T-helper 1 cell treated with Interleukin-12 subunit alpha and Interleukin-12 subunit beta and Interleukin-4 antibody, amounts not matched to agents 30 ng/mL and 1 ng/mL, for 36 hours (primary cell): ENCODE measurements at regions not wholly inside any gene's neighbourhood (a gene's known extent, or its start where the extent isn't known, plus 50 kb on each side); places are given as distances from the start of the nearest gene placed in this dataset.
"Not testable (repeated sequence)": the region's sequence is repeated elsewhere in the genome, so short reads cannot be mapped to it uniquely, and the experiment has no call there.

Source experiments
- intact Hi-C: fragments of 100-400 bp; cut with micrococcal nuclease; formaldehyde crosslinking; loops from one replicate; pipeline ENCODE4 v1.15.1; 2024

DNA sequence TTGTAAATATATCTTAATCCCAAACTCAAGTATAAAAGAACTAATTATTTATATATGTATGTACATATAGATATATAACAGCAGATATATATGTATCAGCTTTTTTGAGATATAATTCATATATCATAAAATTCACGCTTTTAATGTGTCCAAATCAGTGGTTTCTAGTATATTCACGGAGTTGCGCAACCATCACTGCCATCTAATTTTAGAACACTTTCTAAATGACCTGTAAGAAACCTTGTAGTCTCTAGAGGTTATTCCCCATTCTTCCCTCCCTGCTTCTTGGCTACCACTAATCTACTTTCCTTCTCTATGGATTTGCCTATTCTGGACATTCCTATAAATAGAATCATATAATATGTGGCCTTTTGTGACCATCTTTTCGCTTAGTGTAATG, 163.5 kb upstream of the TCF4 start:
- intact Hi-C loops = no loop called here

GRCh38 chr18:55748227-55748738, 160.3 kb upstream of the TCF4 start:
- intact Hi-C loops = no loop called here

DNA sequence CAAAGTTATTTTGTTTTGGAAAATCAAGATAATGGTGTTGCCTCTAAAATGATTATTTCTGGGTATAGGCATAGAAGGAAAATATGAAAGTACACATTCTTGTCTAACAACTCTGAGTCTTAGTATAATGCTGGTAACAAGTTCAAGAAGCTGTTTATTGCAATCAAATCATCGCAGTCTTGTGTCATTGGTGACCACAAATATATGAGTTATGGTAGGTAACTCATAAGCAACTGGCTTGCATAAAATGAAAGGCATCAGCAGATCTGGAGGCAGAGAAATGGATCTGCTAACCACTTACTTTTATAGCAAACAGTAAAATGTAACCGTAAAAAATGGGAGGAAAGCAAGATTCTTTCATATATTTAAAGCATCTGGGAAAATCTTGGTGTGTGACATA, 156.2 kb upstream of the TCF4 start:
- intact Hi-C loops = no loop called here

DNA sequence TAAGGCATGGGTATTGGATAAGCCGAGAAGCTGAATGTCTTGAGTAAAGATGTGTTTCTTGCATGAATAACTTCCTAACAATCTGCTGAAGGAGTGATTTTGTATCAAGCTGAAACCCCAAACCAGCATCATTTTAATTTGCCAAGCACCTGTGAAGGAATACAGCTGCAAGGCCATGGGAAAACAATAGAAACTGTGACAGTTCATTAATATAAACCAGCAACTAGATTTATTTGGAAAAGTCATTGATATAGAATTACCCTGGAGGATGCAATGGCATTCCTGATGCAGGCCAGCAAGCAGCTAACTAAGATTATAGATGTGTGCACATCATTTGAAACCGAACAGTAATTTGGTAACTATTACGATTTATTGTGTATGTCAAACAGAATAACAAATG, 155.7 kb upstream of the TCF4 start:
- intact Hi-C loops = no loop called here

GRCh38 chr18:55743133-55743532, 155.1 kb upstream of the TCF4 start:
- intact Hi-C loops = no loop called here

DNA sequence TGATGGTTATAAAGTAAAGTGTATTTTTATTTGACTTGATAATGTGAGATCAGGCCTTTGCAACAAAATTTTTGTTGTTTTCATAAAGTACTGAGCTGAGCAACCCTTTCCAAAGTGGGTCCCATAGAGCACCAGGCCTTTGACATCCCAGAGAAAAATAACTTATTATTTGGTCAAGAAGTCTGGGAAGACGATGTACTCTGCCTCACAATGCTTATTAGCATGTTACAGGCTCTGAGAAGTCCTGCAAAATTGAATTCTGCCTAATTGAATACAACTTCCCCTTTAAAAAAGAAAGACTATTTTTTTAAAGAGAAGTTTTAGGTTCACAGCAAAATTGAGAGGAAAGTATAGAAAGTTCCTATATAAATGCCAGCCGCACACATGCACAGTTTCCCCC, 151.5 kb upstream of the TCF4 start:
- intact Hi-C loops = no loop called here

GRCh38 chr18:55738483-55739114, 150.6 kb upstream of the TCF4 start:
- intact Hi-C loops = no loop called here

GRCh38 chr18:55737781-55738468, 149.9 kb upstream of the TCF4 start:
- intact Hi-C loops = no loop called here

DNA sequence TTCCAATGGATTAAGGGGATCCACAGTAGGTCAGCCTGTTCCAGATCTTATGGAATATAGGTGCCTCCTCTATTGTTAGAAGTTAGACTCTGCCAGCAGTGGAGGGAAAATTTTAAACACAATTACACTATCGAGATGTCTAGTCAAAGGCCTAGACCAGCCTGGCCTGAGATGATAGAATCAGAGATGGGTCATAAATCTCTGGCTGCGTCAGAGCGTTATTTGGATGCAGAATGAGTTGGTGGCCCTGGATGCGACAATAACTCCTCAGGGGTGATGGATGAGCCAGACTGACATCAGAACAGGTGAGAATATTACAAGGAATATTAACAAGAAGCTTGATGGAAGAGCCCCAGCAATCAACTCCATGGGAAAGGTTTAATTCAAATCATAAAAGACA, 149.3 kb upstream of the TCF4 start:
- intact Hi-C loops = no loop called here

GRCh38 chr18:55735969-55736368, 148.0 kb upstream of the TCF4 start:
- intact Hi-C loops = no loop called here

DNA sequence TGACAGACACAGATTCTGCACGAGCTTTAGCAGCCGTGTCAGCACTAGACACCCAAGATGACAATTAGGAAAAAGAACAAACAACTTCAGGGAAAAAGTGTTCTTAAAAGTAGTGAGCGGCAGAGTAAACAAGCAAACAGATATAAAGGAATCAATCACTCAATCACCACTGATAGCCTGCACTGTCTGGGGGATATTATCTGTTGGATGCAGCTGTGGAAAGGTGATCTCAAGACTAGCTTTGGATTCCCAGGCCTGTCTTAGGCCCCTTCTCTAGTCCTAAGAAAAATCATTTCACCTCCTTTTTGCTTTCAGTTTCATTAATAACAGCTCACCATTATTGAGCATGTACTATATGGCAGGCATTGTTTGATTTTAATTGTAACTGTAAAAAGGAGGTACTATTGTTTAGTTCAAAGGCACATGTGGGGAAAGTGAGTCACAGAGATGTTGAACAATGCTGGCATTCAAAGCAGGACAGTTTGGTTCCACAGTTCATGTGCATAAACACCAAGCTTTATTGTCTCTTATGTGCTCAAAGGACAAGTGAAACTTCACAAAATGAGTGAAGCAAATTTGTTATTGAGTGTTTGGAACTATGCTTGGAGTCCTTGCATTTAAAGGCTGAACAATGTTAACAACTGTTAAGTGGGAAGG, 147.3 kb upstream of the TCF4 start:
- intact Hi-C loops = no loop called here

GRCh38 chr18:55732227-55733106, 144.5 kb upstream of the TCF4 start:
- intact Hi-C loops = no loop called here

DNA sequence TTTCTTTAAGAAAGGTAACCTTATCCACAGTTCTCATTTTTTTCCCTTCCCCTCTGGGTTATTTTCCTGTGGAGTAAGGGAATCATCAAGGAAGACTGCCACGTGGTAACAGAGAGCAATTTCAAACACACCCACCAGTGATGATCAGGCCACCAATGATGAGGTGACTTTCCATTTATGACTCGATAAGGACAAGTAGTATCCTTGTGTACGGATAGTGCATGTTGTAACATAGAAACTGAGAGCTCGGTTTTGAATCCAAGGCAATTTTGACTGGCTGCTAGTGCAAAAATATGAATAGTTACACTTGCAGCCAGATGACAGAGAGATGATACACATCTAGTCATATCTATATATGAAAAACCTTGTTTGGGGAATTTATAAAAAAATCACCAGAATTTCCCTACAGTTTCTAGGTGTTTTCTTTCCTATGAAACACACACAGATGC, 143.6 kb upstream of the TCF4 start:
- intact Hi-C loops = no loop called here

- intact Hi-C loops = not testable (repeated sequence)
These were observed 133.0 kb upstream of the TCF4 start for GRCh38 chr18:55721006-55721405.

DNA sequence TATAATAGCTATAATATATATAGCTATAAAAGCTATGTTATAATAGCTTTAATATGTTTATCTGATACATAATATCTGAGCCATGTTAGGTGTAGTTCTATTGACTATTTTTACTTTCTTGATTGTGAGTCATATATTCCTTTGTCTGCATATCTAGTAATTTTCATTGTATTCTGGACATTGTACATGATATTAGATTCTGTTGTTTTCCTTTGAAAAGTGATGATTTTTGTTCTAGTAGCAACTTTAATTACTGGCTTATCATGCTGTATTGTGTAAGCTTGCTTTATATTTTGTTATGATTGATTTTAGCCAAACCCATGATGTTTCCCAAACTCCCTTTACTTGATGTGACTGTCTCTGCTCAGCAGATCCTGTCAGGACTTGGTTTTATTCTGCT, 125.7 kb upstream of the TCF4 start:
- intact Hi-C loops = no loop called here

- intact Hi-C loops = no loop called here
These were observed 118.9 kb upstream of the TCF4 start for GRCh38 chr18:55706898-55707297.

DNA sequence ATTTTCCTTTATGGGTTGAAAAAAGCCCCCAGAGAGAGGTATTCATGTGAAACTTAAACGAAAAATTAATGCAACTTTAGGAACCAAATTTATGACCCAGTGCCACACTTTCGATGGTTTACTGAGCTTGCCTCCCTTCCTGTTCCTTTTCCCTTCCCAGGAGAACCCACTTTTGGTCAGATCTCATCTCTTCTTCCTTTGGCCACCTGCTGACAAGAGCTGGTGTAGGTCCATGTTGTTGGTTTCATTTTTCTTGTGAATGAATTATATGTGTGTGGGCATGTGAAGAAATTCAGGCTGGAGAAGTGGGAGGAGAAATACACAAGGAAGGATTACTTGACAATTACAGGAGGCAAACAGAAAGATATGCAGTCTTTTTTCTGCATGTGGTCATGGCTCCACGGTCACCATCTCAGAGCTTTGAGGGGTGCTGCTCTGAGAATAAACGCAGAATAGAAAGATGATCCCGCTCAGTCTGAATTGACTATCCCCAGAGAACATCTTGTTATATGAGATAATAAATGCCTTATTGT, 111.3 kb upstream of the TCF4 start:
- intact Hi-C loops = no loop called here

GRCh38 chr18:55696811-55697210, 108.8 kb upstream of the TCF4 start:
- intact Hi-C loops = no loop called here

GRCh38 chr18:55695091-55695490, 107.1 kb upstream of the TCF4 start:
- intact Hi-C loops = no loop called here

DNA sequence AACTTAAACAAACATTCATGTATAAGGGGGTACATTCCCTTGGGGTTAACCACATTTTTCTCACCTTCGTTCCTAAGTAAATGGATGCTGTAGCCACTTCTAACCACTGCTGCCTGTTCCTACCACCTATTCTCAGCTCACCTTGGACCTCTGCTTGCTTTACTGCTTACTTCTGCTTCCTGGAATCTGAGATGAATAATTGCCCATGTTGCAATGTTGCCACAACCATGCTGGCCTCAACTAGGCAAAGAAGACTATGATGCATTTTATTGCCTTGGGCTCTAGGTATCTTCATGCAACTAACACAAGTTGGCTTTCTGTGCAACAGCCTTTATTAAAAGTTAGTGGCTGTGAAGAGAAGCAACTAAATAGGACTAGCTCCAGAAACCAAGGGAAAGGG, 106.3 kb upstream of the TCF4 start:
- intact Hi-C loops = no loop called here

DNA sequence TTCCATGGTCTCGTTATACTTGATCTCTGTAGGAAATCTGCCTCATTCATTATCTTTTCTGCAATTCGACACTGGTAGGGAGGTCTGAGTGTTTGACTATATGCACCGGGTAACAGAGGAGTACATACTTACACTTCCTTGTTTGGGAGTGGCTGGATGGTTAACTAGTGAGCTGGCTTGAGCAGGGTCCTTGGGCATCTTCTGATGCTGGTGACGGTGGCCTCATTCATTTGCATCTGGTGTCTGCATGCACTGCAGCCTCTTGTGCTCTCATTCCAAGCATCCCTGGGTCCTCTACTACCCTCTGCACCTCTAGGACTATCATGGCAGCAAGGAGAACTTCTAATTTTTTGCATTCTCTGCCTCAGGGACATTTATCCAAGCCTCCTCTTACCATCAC, 100.0 kb upstream of the TCF4 start:
- intact Hi-C loops = no loop called here
